ENCODE measurements at regions not wholly inside any gene's neighbourhood (a gene's known extent, or its start where the extent isn't known, plus 50 kb on each side); places are given as distances from the start of the nearest gene placed in this dataset.
A peak's percentile ranks its signal among the peaks of the same experiment; 100 is the strongest.

DNA sequence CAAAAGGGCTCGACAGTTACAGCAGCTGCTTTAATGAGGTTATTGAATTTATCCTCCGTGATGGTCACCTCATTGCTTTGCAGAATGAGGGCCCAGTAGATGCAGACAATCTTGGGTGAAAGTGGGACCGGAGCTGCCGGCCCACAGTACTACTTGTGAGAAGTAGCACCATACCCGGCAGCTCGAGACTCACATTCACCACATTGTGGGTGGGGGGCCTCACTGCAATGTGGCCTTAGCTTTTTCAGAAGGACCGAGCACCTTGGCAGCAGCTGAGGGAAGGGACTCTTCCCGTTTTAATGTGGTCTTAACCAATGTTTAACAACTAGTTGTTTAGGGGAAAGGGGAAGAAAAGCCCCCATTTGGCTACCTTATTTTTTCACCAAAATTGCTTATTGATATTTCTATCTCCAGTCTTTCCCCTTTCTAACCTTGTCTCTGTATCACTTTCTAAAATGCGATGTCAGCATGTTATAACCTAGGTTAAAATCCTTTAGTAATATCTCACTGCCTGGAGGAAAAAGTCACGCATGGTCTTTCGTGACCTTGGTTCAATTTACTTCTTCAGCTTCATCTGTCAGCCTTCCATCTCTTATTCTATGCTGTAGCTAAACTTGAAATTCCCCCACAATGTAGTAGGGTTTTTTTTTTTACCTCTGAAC is 87.4 kb upstream of the PHYHIPL start:
- no peak for TF ChIP-seq CTCF (IDR thresholded peaks at IDR 0.05; ENCODE audit: low read depth, low read length)
- DNase-seq (ENCODE audit: extremely low read depth, low read depth): no peak

GRCh38 chr10:59090817-59091622 is 85.4 kb upstream of the PHYHIPL start:
- TF ChIP-seq CTCF (IDR thresholded peaks at IDR 0.05; ENCODE audit: low read depth, low read length): no peak
- no peak for DNase-seq (ENCODE audit: extremely low read depth, low read depth)

DNA sequence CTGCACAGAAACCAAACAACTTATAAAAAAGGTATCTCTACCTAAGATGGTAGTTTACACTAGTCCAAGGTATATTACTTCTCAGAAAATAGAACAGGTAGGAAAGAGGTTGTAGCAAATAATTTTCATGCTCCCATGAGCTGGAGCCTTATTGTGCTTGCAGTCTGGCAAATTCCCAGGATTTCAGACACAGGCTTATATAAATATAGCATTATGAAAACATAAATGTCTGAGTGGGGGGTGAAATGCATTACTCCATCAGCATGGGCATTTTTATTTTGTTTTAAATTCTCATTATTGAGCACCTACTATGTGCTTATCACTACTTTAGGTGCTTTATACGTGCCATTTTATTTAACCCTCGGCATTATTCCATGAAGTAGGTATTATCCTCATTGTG is 83.0 kb upstream of the PHYHIPL start:
- no peak for TF ChIP-seq CTCF (IDR thresholded peaks at IDR 0.05; ENCODE audit: low read depth, low read length)
- DNase-seq (ENCODE audit: extremely low read depth, low read depth): no peak

- TF ChIP-seq CTCF (IDR thresholded peaks at IDR 0.05; ENCODE audit: low read depth, low read length): no peak
Measured at GRCh38 chr10:59096631-59097030, 79.8 kb upstream of the PHYHIPL start.

GRCh38 chr10:59098387-59098786 is 78.1 kb upstream of the PHYHIPL start:
- TF ChIP-seq CTCF (IDR thresholded peaks at IDR 0.05; ENCODE audit: low read depth, low read length): no peak
- peak; percentile 71 for DNase-seq (ENCODE audit: extremely low read depth, low read depth)

More at GRCh38 chr10:59096631-59097030, 79.8 kb upstream of the PHYHIPL start:
- no peak for DNase-seq (ENCODE audit: extremely low read depth, low read depth)

DNA sequence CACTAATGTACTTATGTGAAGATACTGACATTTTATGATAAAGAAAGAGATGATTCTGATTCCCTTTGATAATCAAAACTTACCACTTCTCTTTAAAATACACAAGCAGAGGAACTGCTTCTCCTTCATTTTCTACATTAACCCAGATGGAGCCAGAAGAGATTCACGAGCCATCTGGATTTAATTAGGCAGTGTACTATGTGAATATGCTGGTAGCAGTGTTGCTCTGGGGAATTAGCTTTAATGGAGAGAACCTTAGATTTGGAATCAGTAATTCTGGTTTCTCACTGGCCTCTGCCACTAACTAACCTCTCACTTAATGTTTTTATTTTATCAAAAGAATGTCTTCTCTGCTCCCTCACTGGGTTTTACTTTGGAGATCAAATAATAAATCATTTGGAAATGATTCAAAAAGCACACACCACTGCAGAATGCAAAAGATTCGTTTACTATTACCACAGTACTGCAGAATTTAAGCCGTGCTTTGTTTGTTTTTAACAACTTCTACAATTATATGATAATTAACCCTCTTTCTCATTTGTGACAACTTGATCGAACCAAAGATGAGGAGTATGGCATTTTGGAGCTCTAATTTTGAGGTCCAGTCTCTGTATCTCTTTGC is 77.5 kb upstream of the PHYHIPL start:
- DNase-seq (ENCODE audit: extremely low read depth, low read depth): no peak
- no peak for TF ChIP-seq CTCF (IDR thresholded peaks at IDR 0.05; ENCODE audit: low read depth, low read length)

DNA sequence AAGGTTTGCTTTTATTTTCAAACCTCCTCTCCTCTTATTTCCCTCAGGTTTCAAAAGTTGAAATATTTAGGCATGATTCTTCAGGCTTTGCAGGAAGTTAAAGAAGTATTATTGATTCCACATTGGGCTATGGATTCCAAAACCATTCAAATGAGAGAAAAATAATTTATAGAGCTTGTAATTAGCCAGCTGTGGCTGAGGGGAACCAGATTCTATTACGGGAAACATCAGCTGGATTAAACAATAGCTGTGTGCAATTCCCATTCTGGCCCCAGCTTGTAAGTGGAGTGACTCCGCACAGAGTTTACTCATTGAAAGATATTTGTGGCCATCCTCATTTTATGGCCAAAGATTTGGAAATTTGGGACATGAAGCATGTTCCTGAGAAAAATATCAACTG is 77.0 kb upstream of the PHYHIPL start:
- DNase-seq (ENCODE audit: extremely low read depth, low read depth): no peak
- no peak for TF ChIP-seq CTCF (IDR thresholded peaks at IDR 0.05; ENCODE audit: low read depth, low read length)
